ENCODE measurements at regions not wholly inside any gene's neighbourhood (a gene's known extent, or its start where the extent isn't known, plus 50 kb on each side); places are given as distances from the start of the nearest gene placed in this dataset.

- Histone ChIP-seq H3K4me1 (ENCODE audit: control insufficient read depth in 5 of 5, insufficient read depth in 5 of 5, low read length in 5 of 5) (peaks cover 0 to 3% (median 0%) of the 10 kb centered on the region in 5 donors), H3K4me3 (ENCODE audit: low read depth in 1 of 5, low read length in 5 of 5) (no peak overlapping the region), H3K27ac (ENCODE audit: low read depth, low read length) (no peak overlapping the region), H3K27me3 (ENCODE audit: control insufficient read depth in 5 of 5, insufficient read depth in 4 of 5, low read length in 5 of 5) (peaks cover 19 to 39% (median 27%) of the 10 kb centered on the region in 5 donors), H3K9ac (ENCODE audit: low read length in 5 of 5) (no peak overlapping the region), H3K9me3 (ENCODE audit: control insufficient read depth in 5 of 5, low read length in 5 of 5) (no peaks in the 10 kb centered on the region), H3K36me3 (ENCODE audit: control insufficient read depth in 5 of 5, insufficient read depth in 5 of 5, low read length in 5 of 5) (no peaks in the 10 kb centered on the region)
These were observed 281.7 kb downstream of the RRAGC start for GRCh38 chr1:38577937-38578270.

GRCh38 chr1:38577385-38577784 is 282.2 kb downstream of the RRAGC start:
- peaks cover 20 to 39% (median 27%) of the 10 kb centered on the region in 5 donors for H3K27me3 ChIP-seq (ENCODE audit: control insufficient read depth in 5 of 5, insufficient read depth in 4 of 5, low read length in 5 of 5)

GRCh38 chr1:38576241-38576640 is 283.3 kb downstream of the RRAGC start:
- H3K36me3 ChIP-seq (ENCODE audit: control insufficient read depth in 5 of 5, insufficient read depth in 5 of 5, low read length in 5 of 5): no peaks in the 10 kb centered on the region

More at GRCh38 chr1:38577385-38577784, 282.2 kb downstream of the RRAGC start:
- H3K4me3 ChIP-seq (ENCODE audit: low read depth in 1 of 5, low read length in 5 of 5): no peak overlapping the region
- H3K27ac ChIP-seq (ENCODE audit: low read depth, low read length): no peak overlapping the region
- no peaks in the 10 kb centered on the region for H3K9me3 ChIP-seq (ENCODE audit: control insufficient read depth in 5 of 5, low read length in 5 of 5)
- no peaks in the 10 kb centered on the region for H3K36me3 ChIP-seq (ENCODE audit: control insufficient read depth in 5 of 5, insufficient read depth in 5 of 5, low read length in 5 of 5)
- no peak overlapping the region for H3K9ac ChIP-seq (ENCODE audit: low read length in 5 of 5)
- H3K4me1 ChIP-seq (ENCODE audit: control insufficient read depth in 5 of 5, insufficient read depth in 5 of 5, low read length in 5 of 5): peaks cover 0 to 3% (median 0%) of the 10 kb centered on the region in 5 donors

GRCh38 chr1:38571726-38572125 is 287.8 kb downstream of the RRAGC start:
- H3K9me3 ChIP-seq (ENCODE audit: control insufficient read depth in 5 of 5, low read length in 5 of 5): no peaks in the 10 kb centered on the region
- peaks cover 16 to 25% (median 18%) of the 10 kb centered on the region in 5 donors for H3K27me3 ChIP-seq (ENCODE audit: control insufficient read depth in 5 of 5, insufficient read depth in 4 of 5, low read length in 5 of 5)
- no peaks in the 10 kb centered on the region for H3K36me3 ChIP-seq (ENCODE audit: control insufficient read depth in 5 of 5, insufficient read depth in 5 of 5, low read length in 5 of 5)
- peaks cover 0 to 6% (median 0%) of the 10 kb centered on the region in 5 donors for H3K4me1 ChIP-seq (ENCODE audit: control insufficient read depth in 5 of 5, insufficient read depth in 5 of 5, low read length in 5 of 5)
- H3K4me3 ChIP-seq (ENCODE audit: low read depth in 1 of 5, low read length in 5 of 5): no peak overlapping the region
- no peak overlapping the region for H3K9ac ChIP-seq (ENCODE audit: low read length in 5 of 5)
- H3K27ac ChIP-seq (ENCODE audit: low read depth, low read length): no peak overlapping the region

More at GRCh38 chr1:38576241-38576640, 283.3 kb downstream of the RRAGC start:
- H3K27ac ChIP-seq (ENCODE audit: low read depth, low read length): no peak overlapping the region
- no peak overlapping the region for H3K4me3 ChIP-seq (ENCODE audit: low read depth in 1 of 5, low read length in 5 of 5)
- no peak overlapping the region for H3K9ac ChIP-seq (ENCODE audit: low read length in 5 of 5)
- peaks cover 25 to 41% (median 27%) of the 10 kb centered on the region in 5 donors for H3K27me3 ChIP-seq (ENCODE audit: control insufficient read depth in 5 of 5, insufficient read depth in 4 of 5, low read length in 5 of 5)
- no peaks in the 10 kb centered on the region for H3K9me3 ChIP-seq (ENCODE audit: control insufficient read depth in 5 of 5, low read length in 5 of 5)
- peaks cover 0 to 6% (median 0%) of the 10 kb centered on the region in 5 donors for H3K4me1 ChIP-seq (ENCODE audit: control insufficient read depth in 5 of 5, insufficient read depth in 5 of 5, low read length in 5 of 5)

GRCh38 chr1:38570657-38570975 is 289.0 kb downstream of the RRAGC start:
- H3K9me3 ChIP-seq (ENCODE audit: control insufficient read depth in 5 of 5, low read length in 5 of 5): no peaks in the 10 kb centered on the region
- H3K27ac ChIP-seq (ENCODE audit: low read depth, low read length): no peak overlapping the region
- H3K4me1 ChIP-seq (ENCODE audit: control insufficient read depth in 5 of 5, insufficient read depth in 5 of 5, low read length in 5 of 5): peaks cover 0 to 6% (median 0%) of the 10 kb centered on the region in 5 donors
- H3K4me3 ChIP-seq (ENCODE audit: low read depth in 1 of 5, low read length in 5 of 5): no peak overlapping the region
- H3K36me3 ChIP-seq (ENCODE audit: control insufficient read depth in 5 of 5, insufficient read depth in 5 of 5, low read length in 5 of 5): no peaks in the 10 kb centered on the region
- H3K27me3 ChIP-seq (ENCODE audit: control insufficient read depth in 5 of 5, insufficient read depth in 4 of 5, low read length in 5 of 5): peaks cover 11 to 21% (median 16%) of the 10 kb centered on the region in 5 donors
- H3K9ac ChIP-seq (ENCODE audit: low read length in 5 of 5): no peak overlapping the region

GRCh38 chr1:38569932-38570656 is 289.5 kb downstream of the RRAGC start:
- Histone ChIP-seq H3K9ac (ENCODE audit: low read length in 5 of 5) (no peak overlapping the region), H3K27me3 (ENCODE audit: control insufficient read depth in 5 of 5, insufficient read depth in 4 of 5, low read length in 5 of 5) (peaks cover 11 to 21% (median 16%) of the 10 kb centered on the region in 5 donors), H3K9me3 (ENCODE audit: control insufficient read depth in 5 of 5, low read length in 5 of 5) (no peaks in the 10 kb centered on the region), H3K36me3 (ENCODE audit: control insufficient read depth in 5 of 5, insufficient read depth in 5 of 5, low read length in 5 of 5) (no peaks in the 10 kb centered on the region), H3K4me3 (ENCODE audit: low read depth in 1 of 5, low read length in 5 of 5) (no peak overlapping the region), H3K27ac (ENCODE audit: low read depth, low read length) (no peak overlapping the region), H3K4me1 (ENCODE audit: control insufficient read depth in 5 of 5, insufficient read depth in 5 of 5, low read length in 5 of 5) (peaks cover 0 to 6% (median 0%) of the 10 kb centered on the region in 5 donors)

GRCh38 chr1:38568061-38568857 is 291.3 kb downstream of the RRAGC start:
- no peak overlapping the region for H3K9ac ChIP-seq (ENCODE audit: low read length in 5 of 5)
- no peaks in the 10 kb centered on the region for H3K9me3 ChIP-seq (ENCODE audit: control insufficient read depth in 5 of 5, low read length in 5 of 5)
- peaks cover 0 to 6% (median 0%) of the 10 kb centered on the region in 5 donors for H3K4me1 ChIP-seq (ENCODE audit: control insufficient read depth in 5 of 5, insufficient read depth in 5 of 5, low read length in 5 of 5)
- H3K36me3 ChIP-seq (ENCODE audit: control insufficient read depth in 5 of 5, insufficient read depth in 5 of 5, low read length in 5 of 5): no peaks in the 10 kb centered on the region
- no peak overlapping the region for H3K27ac ChIP-seq (ENCODE audit: low read depth, low read length)
- peaks cover 11 to 23% (median 16%) of the 10 kb centered on the region in 5 donors for H3K27me3 ChIP-seq (ENCODE audit: control insufficient read depth in 5 of 5, insufficient read depth in 4 of 5, low read length in 5 of 5)
- no peak overlapping the region for H3K4me3 ChIP-seq (ENCODE audit: low read depth in 1 of 5, low read length in 5 of 5)

GRCh38 chr1:38567401-38567800 is 292.2 kb downstream of the RRAGC start:
- H3K36me3 ChIP-seq (ENCODE audit: control insufficient read depth in 5 of 5, insufficient read depth in 5 of 5, low read length in 5 of 5): no peaks in the 10 kb centered on the region
- peaks cover 11 to 27% (median 16%) of the 10 kb centered on the region in 5 donors for H3K27me3 ChIP-seq (ENCODE audit: control insufficient read depth in 5 of 5, insufficient read depth in 4 of 5, low read length in 5 of 5)
- H3K9ac ChIP-seq (ENCODE audit: low read length in 5 of 5): no peak overlapping the region

GRCh38 chr1:38565020-38565491 is 294.5 kb downstream of the RRAGC start:
- Histone ChIP-seq H3K27me3 (ENCODE audit: control insufficient read depth in 5 of 5, insufficient read depth in 4 of 5, low read length in 5 of 5) (peaks cover 13 to 34% (median 28%) of the 10 kb centered on the region in 5 donors), H3K9me3 (ENCODE audit: control insufficient read depth in 5 of 5, low read length in 5 of 5) (no peaks in the 10 kb centered on the region)

More at GRCh38 chr1:38567401-38567800, 292.2 kb downstream of the RRAGC start:
- H3K27ac ChIP-seq (ENCODE audit: low read depth, low read length): no peak overlapping the region
- no peak overlapping the region for H3K4me3 ChIP-seq (ENCODE audit: low read depth in 1 of 5, low read length in 5 of 5)
- peaks cover 0 to 6% (median 0%) of the 10 kb centered on the region in 5 donors for H3K4me1 ChIP-seq (ENCODE audit: control insufficient read depth in 5 of 5, insufficient read depth in 5 of 5, low read length in 5 of 5)
- H3K9me3 ChIP-seq (ENCODE audit: control insufficient read depth in 5 of 5, low read length in 5 of 5): no peaks in the 10 kb centered on the region

More at GRCh38 chr1:38565020-38565491, 294.5 kb downstream of the RRAGC start:
- Histone ChIP-seq H3K9ac (ENCODE audit: low read length in 5 of 5) (no peak overlapping the region), H3K27ac (ENCODE audit: low read depth, low read length) (no peak overlapping the region), H3K4me3 (ENCODE audit: low read depth in 1 of 5, low read length in 5 of 5) (no peak overlapping the region), H3K36me3 (ENCODE audit: control insufficient read depth in 5 of 5, insufficient read depth in 5 of 5, low read length in 5 of 5) (no peaks in the 10 kb centered on the region), H3K4me1 (ENCODE audit: control insufficient read depth in 5 of 5, insufficient read depth in 5 of 5, low read length in 5 of 5) (peaks cover 0 to 8% (median 0%) of the 10 kb centered on the region in 5 donors)

All from subcutaneous abdominal adipose tissue (tissue), 5 donors.